Activated T-cell treated with anti-CD3 and anti-CD28 coated beads for 48 hours (primary cell): ENCODE measurements at regions not wholly inside any gene's neighbourhood (a gene's known extent, or its start where the extent isn't known, plus 50 kb on each side); places are given as distances from the start of the nearest gene placed in this dataset.

Experiments
- DNase-seq: peaks from one replicate; pipeline ENCODE4 v3.0.0-alpha.2; 2020; ENCODE audit warnings: low read depth

- no peak for DNase-seq
Measured at GRCh38 chr14:87160989-87161388, 832.0 kb downstream of the GALC start.

- DNase-seq: no peak
Measured at GRCh38 chr14:87158283-87158682, 834.7 kb downstream of the GALC start.

GRCh38 chr14:87156878-87157277 lies 836.1 kb downstream of the GALC start:
- DNase-seq: no peak

- no peak for DNase-seq
Measured at GRCh38 chr14:87155856-87156488, 837.0 kb downstream of the GALC start.

- no peak for DNase-seq
Measured at GRCh38 chr14:87153901-87154300, 839.1 kb downstream of the GALC start.

GRCh38 chr14:87153391-87153790 lies 839.6 kb downstream of the GALC start:
- no peak for DNase-seq

GRCh38 chr14:87152693-87153092 lies 840.3 kb downstream of the GALC start:
- DNase-seq: no peak

- no peak for DNase-seq
Measured at GRCh38 chr14:87149583-87150354, 843.2 kb downstream of the GALC start.

GRCh38 chr14:87148655-87149054 lies 844.3 kb downstream of the GALC start:
- DNase-seq: no peak

GRCh38 chr14:87142551-87143211 lies 850.3 kb downstream of the GALC start:
- DNase-seq: no peak

- DNase-seq: no peak
Measured at GRCh38 chr14:87141801-87142200, 851.2 kb downstream of the GALC start.

- DNase-seq: no peak
Measured at GRCh38 chr14:87139299-87139698, 853.7 kb downstream of the GALC start.

- no peak for DNase-seq
Measured at GRCh38 chr14:87133073-87133801, 859.7 kb downstream of the GALC start.

GRCh38 chr14:87131879-87132278 lies 861.1 kb downstream of the GALC start:
- no peak for DNase-seq

- no peak for DNase-seq
Measured at GRCh38 chr14:87122166-87122565, 870.8 kb downstream of the GALC start.

GRCh38 chr14:87121716-87122115 lies 871.3 kb downstream of the GALC start:
- no peak for DNase-seq

GRCh38 chr14:87115234-87115633 lies 877.7 kb downstream of the GALC start:
- DNase-seq: no peak

- no peak for DNase-seq
Measured at GRCh38 chr14:87113286-87113685, 879.7 kb downstream of the GALC start.

- DNase-seq: no peak
Measured at GRCh38 chr14:87111741-87112140, 881.2 kb downstream of the GALC start.

- DNase-seq: no peak
Measured at GRCh38 chr14:87111126-87111525, 881.9 kb downstream of the GALC start.

- DNase-seq: no peak
Measured at GRCh38 chr14:87109271-87109670, 883.7 kb downstream of the GALC start.

- DNase-seq: no peak
Measured at GRCh38 chr14:87108726-87109125, 884.3 kb downstream of the GALC start.
